ENCODE measurements at regions not wholly inside any gene's neighbourhood (a gene's known extent, or its start where the extent isn't known, plus 50 kb on each side); places are given as distances from the start of the nearest gene placed in this dataset.

- Histone ChIP-seq H3K4me3 (replicated peaks; ENCODE audit: insufficient read depth, low read length) (no peak overlapping the region), H3K27me3 (ENCODE audit: insufficient read depth, poor library complexity, severe bottlenecking) (no peaks in the 10 kb centered on the region), H3K27ac (replicated peaks) (no peak overlapping the region)
- no peak for DNase-seq (ENCODE audit: low read depth in 1 of 2, low spot score in 1 of 2)
- TF ChIP-seq CTCF (IDR thresholded peaks at IDR 0.05; ENCODE audit: insufficient read depth, low read length) = no peak
- no peak for TF ChIP-seq REST (IDR thresholded peaks at IDR 0.05; ENCODE audit: insufficient replicate concordance, low read depth)
- no peak for TF ChIP-seq SPI1 (IDR thresholded peaks at IDR 0.05; ENCODE audit: borderline replicate concordance, low read depth)
- TF ChIP-seq POLR2AphosphoS5 (IDR thresholded peaks at IDR 0.05; ENCODE audit: low read depth) = no peak
- no peak for TF ChIP-seq GABPA (IDR thresholded peaks at IDR 0.05; ENCODE audit: low read depth)
Observed at GRCh38 chr5:12294151-12294550, 389.9 kb upstream of the CTNND2 start.

GRCh38 chr5:12292610-12293204, 388.5 kb upstream of the CTNND2 start:
- Histone ChIP-seq H3K4me3 (replicated peaks; ENCODE audit: insufficient read depth, low read length) (no peak overlapping the region), H3K27ac (replicated peaks) (no peak overlapping the region), H3K27me3 (ENCODE audit: insufficient read depth, poor library complexity, severe bottlenecking) (no peaks in the 10 kb centered on the region)
- peak in 1 of 2 experiments; percentile 8 for DNase-seq (ENCODE audit: low read depth in 1 of 2, low spot score in 1 of 2)
- TF ChIP-seq CTCF (IDR thresholded peaks at IDR 0.05; ENCODE audit: insufficient read depth, low read length) = no peak
- TF ChIP-seq GABPA (IDR thresholded peaks at IDR 0.05; ENCODE audit: low read depth) = no peak
- no peak for TF ChIP-seq POLR2AphosphoS5 (IDR thresholded peaks at IDR 0.05; ENCODE audit: low read depth)
- TF ChIP-seq REST (IDR thresholded peaks at IDR 0.05; ENCODE audit: insufficient replicate concordance, low read depth) = no peak
- no peak for TF ChIP-seq SPI1 (IDR thresholded peaks at IDR 0.05; ENCODE audit: borderline replicate concordance, low read depth)

GRCh38 chr5:12284604-12285003, 380.4 kb upstream of the CTNND2 start:
- no peak for DNase-seq (ENCODE audit: low read depth in 1 of 2, low spot score in 1 of 2)
- Histone ChIP-seq H3K27ac (replicated peaks) (no peak overlapping the region), H3K4me3 (replicated peaks; ENCODE audit: insufficient read depth, low read length) (no peak overlapping the region), H3K27me3 (ENCODE audit: insufficient read depth, poor library complexity, severe bottlenecking) (no peaks in the 10 kb centered on the region)
- no peak for TF ChIP-seq CTCF (IDR thresholded peaks at IDR 0.05; ENCODE audit: insufficient read depth, low read length)
- TF ChIP-seq GABPA (IDR thresholded peaks at IDR 0.05; ENCODE audit: low read depth) = no peak
- TF ChIP-seq SPI1 (IDR thresholded peaks at IDR 0.05; ENCODE audit: borderline replicate concordance, low read depth) = no peak
- TF ChIP-seq REST (IDR thresholded peaks at IDR 0.05; ENCODE audit: insufficient replicate concordance, low read depth) = no peak
- no peak for TF ChIP-seq POLR2AphosphoS5 (IDR thresholded peaks at IDR 0.05; ENCODE audit: low read depth)
